Cortex of kidney (tissue), 1 donor: ENCODE measurements at regions not wholly inside any gene's neighbourhood (a gene's known extent, or its start where the extent isn't known, plus 50 kb on each side); places are given as distances from the start of the nearest gene placed in this dataset.

ENCODE experiments used
- DNase-seq: peaks from one replicate; lab custom pipeline; 2025; lab: John Stamatoyannopoulos, UW

DNA sequence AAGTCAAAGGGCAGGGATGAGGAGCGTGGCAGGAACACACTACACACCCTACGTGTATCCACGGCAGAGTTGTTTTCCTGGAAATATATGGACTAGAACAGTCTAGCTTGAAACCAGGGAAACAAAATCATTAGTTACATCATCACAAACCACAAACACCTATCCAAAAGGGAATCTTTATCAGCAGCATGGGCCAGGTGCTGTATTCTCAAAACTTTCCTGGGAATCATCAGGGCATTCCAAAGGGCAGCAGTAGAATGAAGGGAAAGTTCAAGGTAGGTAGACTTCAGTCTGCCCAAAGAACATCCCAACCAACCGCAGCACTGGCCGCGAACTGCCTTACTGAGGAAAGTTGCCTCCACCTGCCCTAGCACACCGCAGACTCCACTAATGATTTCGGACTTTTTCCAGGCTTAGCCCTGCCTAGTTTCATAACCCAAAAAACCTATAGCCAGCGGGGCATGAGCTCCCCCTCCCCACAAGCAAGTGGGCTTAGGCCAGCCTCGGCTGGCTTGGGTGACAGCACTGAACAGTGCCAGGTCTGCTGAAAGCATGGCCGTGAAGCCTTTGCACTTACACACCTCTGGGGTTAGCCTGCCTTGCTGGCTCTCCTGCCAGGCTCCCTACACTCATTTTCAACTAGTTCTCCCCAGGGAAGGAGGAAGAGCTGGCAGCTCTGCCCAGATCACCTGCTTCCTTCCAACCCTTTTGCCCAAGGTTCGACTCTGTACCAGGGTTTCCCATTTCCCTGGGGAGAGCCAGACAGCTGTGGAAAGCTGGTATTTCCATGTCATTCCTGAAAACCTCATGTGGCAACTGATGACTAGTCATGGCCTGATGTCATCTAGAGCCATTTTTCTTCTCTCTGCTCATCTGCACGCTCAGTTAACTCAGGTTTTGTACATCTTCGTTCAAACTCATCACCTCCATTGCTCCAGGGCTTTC lies 77.3 kb upstream of the UBAC2 start:
- no peak for DNase-seq

DNA sequence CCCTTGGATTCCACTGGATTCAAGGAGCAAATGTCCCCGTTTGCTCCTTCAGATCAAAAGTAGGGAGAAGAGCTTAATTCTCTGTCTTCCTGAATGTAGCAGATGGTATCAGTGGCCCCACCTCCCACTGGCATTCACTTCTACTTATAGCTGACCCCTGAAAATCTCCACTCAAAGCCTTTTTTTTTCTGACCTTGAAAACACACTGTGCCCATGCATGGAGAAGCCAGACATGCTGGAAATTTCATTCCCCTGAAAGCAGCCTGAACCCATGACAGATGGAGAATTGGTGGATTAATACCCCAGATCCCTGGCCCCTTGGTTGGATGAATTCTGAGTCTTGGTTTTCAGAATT lies 76.6 kb upstream of the UBAC2 start:
- DNase-seq = no peak

DNA sequence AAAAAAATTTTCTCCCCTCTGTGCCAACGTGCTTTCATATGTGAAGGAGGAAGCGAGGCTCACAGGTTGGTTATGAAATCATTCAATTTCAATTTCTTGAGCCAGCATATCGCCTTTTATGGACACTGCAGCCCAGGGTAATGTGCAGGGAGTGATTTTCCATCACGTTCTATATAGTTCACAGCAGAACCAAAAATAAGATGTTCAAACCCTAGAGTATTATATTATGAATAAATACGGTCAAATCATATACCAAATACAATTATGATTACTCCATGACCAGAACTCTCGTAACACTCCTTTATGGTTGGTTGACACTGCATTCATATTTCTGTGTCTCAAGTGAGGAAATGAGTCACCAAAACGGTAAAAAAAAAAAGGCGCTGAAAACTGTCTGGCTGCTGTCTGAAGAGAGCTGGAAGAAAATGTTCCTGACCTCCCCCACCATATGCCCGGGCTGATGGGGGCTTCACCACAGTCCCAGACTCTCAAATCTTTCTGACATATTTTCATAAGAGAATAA lies 75.8 kb upstream of the UBAC2 start:
- DNase-seq = no peak

DNA sequence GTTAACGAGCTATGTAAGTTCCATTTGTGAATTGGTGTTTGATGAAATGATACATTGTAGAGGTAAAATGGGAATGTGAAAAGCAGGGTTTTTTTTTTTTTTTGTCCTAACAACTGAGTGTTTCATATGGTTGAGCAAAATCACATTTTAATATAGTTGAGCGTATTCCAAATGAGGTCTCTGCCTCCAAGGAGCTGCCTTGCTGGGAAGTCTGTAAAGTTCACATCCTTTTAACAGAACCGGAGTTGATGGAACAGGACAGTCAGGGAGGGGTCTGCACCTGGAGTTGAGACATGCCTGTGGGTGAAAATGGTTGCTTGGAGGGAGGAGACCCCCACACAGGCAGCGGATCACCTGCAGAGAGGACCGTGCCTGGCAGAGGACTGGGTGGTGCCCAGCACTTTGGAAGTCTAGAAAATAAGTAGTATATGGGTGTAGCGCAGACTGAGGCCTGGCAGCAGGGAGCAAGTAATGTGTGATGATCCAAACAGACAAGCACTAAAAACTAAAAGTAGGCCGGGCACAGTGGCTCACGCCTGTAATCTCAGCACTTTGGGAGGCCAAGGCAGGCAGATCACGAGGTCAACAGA lies 75.2 kb upstream of the UBAC2 start:
- DNase-seq = no peak

DNA sequence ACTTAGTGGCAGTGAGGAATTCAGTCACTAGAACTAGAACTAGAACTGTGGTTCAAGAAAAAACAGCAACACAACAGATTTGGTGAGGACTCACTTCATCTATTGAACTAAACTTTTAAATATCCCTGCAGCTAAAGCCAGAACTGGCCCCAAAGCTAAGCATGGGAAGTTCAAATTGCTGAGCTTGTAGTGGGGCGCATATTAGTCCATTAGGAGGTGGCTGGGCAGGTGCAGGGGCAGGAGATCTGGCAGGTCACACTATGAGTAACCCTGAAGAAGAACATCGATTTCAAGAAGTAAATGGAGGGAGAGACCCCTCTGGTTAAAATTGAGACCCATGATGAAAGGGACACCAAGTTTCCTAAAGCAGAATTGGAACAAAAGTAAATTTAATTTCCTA lies 73.8 kb upstream of the UBAC2 start:
- no peak for DNase-seq

DNA sequence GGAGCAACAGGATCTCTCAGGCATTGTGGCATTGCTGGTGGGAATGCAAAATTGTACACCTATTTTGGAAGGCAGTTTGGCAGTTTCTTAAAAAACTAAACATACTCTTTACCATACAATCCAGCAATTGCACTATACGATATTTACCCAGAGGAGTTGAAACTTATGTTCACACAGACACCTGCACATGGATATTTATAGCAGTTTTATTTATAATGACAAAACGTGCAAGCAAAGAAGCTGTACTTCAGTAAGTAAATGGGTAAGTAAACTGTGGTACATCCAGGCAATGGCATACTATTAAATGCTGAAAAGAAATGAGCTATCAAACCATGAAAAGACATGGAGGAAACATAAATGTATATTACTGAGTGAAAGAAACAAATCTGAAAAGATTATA lies 71.6 kb upstream of the UBAC2 start:
- DNase-seq = no peak

DNA sequence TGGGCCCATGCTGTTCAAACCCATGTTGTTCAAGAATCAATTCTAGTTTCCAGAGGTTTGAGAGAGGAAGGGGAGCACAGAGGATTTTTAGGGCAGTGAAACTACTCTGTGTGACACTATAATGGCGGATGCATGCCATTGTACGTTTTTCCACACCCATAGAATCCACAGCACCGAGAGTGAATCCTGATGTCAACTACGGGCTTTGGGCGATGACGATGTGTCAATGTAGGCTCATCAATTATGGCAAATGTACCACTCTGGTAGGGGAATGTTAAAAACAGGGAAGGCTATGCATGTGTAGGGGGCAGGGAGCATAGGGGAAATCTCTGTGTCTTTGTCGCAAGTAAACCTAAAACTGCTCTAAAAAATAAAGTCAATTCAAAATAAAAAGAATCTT lies 70.7 kb upstream of the UBAC2 start:
- no peak for DNase-seq

DNA sequence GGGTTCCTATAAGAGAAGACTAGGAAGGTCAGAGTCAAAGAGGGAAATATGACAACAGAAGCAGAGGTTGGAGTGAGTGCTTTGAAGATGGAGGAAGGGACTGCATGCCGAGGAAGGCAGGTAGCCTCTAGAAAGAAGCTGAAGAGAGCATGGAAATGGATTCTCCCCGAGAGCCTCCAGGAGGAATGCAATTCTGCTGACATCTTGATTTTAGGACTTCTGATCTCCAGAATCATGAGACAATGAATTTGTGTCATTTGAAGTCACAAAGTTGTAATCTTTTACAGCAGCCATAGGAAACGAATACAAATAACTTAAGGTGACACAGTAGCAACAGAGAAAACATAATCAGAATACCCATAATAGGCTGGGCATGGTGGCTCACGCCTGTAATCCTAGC lies 69.2 kb upstream of the UBAC2 start:
- no peak for DNase-seq

DNA sequence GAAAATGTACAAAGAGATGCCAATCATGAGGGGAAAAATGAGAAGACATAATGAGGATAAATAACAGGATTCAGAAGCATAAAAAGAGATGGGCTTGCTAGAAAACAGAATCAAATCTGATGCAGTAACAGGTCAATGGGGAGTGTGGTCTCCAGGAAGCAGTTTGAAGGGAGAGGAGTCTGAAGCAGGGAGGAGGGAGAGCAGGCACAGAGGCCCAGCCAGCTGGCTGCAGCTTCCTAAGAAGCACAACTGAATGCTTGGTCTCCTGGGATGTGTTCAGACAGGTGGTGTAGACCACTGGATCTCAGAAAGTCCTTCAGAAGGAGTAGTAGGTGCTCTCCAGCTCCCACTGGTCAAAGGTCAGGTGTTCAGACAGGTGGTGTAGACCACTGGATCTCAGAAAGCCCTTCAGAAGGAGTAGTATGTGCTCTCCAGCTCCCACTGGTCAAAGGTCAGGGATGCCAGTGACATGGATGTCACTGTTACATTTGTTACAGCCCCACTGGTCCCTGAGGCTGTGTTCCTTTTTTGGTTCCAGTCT lies 68.3 kb upstream of the UBAC2 start:
- DNase-seq = no peak

DNA sequence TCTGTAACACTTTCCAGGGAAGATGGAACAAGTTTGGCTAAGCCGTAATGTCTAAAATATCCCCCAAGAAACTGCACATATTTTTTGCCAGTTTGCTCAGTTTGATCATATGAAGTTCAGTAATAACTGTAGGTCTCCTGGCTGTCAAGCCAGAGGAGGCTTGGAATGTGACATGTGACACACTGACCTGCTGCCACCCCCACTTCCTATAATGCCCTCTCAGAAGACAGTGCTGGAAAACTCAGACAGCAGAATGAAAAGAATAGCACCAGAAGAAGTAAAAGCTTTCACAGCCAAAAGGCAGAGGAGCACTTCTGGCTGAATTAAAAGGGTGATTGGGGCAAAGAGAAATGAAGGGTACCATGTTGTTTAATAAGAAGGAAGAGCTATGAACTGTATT lies 67.4 kb upstream of the UBAC2 start:
- no peak for DNase-seq

DNA sequence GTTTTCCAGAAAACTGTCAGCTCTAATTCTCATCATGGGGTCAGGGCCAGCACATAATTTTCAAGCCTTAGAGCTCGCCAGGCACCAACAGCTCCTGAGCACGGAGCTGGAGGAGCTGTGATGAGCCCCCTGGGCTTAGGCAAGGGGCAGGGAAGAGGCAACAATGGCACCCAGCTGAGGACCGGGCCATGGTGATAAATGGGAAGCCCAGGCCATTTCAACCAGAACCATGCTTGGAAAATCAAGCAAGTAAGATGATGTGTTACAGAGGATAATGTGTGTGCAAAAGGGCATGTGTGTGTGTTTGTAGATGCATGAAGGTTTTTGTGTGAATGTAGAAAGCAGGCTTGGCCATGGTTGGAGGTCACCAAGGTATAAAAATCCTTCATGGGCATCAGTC lies 66.8 kb upstream of the UBAC2 start:
- no peak for DNase-seq

DNA sequence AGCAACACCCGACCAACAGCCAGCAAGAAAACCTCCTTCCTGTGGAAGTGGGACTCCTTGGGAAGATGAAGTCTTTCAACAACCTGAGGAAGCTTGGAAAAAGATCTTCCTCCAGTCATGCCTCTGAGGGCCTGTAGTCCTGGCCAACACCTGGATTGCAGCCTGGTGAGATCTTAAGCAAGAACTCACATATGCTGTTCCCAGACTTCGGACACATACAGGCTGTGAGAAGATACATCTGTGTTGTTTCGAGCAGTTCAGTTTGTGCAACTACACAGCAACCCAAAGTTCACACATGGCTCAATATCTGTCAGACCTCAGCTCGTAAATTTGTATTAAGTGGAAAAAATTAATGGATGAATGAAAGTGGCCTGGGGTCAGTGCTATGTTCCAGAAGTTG lies 65.1 kb upstream of the UBAC2 start:
- DNase-seq = no peak

DNA sequence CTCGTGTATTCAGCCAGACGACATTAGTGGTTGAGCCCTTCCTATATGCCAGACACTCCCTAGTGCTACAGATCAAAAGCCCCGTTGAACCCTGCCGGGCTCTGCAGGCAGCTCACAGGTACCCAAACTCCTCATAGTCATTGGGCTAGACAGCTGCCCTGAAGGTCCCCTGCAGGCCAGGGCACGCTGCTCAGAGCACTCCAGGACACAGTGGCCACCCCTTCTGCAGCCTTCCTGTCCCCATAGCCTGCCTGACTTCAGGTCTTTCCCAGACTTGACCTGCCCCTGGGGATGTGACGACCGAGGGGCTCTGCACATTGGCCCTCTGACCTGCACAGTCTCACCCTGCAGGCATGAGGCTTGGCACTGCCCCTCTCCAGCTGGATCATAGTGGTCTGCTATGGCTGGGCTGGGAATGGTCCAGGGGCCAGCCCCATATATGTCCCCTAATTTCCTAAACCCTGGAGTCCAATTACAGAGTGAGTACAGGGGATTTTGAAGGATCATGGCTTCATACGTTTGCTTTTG lies 64.2 kb upstream of the UBAC2 start:
- no peak for DNase-seq

DNA sequence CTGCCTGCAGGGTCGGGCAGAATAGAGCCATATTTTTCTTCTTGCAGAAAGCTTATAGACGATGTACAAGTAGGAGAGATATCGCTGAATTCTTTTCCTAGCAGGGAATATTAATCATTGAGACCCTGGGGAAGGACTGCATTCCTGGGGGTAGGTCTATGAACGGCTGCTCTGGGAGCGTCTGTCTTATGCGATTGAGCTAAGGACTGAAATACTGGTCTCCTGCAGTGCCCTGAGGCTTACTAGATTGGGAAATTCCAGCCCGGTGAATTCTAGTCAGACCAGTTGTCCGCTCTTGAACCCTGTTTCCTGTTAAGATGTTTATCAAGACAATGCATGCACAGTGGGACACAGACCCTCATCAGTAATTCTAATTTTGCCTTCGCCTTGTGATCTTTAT lies 59.8 kb upstream of the UBAC2 start:
- no peak for DNase-seq

DNA sequence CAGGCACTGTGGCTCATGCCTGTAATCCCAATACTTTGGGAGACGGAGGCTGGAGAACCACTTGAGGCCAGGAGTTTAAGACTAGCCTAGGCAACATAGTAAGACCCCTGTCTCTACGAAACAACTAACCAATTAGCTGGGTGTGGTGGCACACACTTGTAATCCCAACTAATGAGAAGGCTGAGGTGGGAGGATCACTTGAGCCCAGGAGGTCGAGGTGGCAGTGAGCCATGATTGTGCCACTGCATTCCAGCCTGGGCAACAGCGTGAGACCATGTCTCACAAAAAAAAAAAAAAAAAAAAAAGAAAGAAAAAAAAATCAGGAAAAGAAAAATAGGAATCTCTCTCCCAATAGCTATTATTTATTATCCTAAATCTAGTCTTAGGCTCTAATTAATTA lies 56.8 kb upstream of the UBAC2 start:
- DNase-seq = no peak

DNA sequence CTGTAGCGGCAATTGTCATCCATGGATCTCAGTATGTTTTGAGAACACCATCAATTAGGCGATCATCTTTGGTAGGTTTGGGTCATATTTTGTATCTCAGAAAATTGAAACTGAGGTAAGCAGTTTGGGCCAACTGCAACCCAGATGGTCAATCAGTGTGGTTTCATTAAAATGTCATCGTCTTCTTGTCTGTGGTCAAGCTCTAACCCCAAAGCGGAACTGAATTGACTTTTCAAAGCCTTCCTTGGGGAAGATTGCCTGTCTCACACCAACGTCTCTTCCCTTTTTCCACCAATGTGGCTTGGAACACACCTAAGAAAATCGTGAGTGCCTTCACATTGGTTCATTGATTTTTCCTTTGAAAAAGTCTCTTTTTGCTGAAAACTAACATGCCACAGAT lies 56.3 kb upstream of the UBAC2 start:
- no peak for DNase-seq

DNA sequence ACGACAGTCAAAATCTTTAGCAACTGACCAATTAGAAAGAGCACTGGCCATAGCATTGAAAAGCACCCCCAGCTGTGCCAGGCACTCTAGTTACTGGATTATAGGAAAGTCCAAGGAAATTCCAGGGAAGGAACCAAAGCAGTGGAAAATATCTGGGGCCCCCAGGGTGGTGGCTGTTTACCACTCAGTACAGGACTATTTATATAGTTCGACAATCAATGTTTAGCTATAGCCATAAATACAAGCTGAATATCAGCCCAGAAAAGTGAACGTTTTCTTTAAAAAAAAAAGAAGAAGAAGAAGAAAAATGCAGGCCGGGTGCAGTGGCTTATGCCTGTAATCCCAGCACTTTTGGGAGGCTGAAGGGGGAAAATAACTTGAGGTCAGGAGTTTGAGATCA lies 55.2 kb upstream of the UBAC2 start:
- DNase-seq = no peak

DNA sequence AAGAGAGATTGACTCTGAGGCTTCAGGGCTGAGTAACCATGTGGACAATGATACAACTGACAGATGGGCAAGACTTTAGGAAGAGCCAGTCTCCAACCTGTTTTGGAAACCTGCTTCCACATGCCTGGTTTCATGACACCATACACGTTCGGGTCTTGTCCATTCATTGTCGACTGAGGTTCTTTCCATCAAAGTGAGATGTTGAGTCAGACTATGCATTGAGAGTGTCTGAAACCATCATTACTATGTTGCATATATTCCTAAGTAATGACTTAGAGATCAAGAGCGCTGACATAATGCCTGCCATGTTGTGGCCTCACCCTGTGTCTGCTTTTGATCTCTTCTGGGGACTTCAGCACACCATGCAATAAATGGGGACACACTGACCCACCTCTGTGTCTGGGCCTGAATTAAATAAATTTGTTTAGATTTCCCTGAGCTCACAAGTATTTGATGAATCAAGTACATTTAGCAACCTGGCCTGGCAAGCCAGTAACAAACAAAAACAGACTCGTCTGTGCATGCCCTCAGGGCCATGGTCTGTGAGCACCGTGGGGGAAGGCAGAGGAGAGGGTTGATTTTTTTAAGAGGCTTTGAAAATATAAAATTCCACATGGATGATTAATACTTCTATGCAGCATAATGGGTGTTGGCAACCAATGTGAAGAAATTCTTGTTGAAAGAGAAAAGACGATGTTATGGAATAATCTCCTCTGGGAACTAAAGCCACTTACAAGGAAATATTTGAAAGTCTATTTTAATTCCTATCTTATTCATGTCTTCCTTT lies 49.9 kb upstream of the UBAC2 start:
- no peak for DNase-seq
